ENCODE measurements at regions not wholly inside any gene's neighbourhood (a gene's known extent, or its start where the extent isn't known, plus 50 kb on each side); places are given as distances from the start of the nearest gene placed in this dataset.

DNA sequence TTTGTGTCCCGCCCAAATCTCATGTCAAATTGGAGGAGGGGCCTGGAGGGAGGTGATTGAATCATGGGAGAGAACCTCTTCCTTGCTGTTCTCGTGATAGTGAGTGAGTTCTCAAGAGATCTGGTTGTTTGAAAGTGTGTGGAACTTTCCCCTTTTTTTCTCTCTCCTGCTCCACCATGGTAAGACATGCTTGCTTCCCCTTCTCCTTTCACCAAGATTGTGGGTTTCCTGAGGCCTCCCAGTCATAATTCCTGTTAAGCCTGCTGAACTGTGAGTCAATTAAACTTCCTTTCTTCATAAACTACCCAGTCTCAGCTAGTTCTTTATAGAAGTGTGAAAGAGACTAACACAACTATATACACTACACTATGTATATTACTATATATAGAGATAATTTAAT is 697.8 kb upstream of the HS3ST1 start:
- intact Hi-C loops (cut with DNase I; ENCODE audit: low total_unique reads), result no loop called here
- in situ Hi-C loops (cut with MboI; ENCODE audit: low sequenced_read_pairs in 4 of 4), result no loop called here
- Histone ChIP-seq H3K27me3 (no peaks in the 10 kb centered on the region), H3K9me3 (no peaks in the 10 kb centered on the region), H3K4me3 (no peak overlapping the region), H3K27ac (no peak overlapping the region), H3K36me3 (no peaks in the 10 kb centered on the region), H3K4me1 (no peaks in the 10 kb centered on the region)
- ATAC-seq (no peak), DNase-seq (no peak)
- TF ChIP-seq, protein P1, sequence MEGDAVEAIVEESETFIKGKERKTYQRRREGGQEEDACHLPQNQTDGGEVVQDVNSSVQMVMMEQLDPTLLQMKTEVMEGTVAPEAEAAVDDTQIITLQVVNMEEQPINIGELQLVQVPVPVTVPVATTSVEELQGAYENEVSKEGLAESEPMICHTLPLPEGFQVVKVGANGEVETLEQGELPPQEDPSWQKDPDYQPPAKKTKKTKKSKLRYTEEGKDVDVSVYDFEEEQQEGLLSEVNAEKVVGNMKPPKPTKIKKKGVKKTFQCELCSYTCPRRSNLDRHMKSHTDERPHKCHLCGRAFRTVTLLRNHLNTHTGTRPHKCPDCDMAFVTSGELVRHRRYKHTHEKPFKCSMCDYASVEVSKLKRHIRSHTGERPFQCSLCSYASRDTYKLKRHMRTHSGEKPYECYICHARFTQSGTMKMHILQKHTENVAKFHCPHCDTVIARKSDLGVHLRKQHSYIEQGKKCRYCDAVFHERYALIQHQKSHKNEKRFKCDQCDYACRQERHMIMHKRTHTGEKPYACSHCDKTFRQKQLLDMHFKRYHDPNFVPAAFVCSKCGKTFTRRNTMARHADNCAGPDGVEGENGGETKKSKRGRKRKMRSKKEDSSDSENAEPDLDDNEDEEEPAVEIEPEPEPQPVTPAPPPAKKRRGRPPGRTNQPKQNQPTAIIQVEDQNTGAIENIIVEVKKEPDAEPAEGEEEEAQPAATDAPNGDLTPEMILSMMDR (IDR thresholded peaks at IDR 0.05 in 4 of 5, conservative IDR thresholded peaks at IDR 0.05 in 1 of 5), result no peak

DNA sequence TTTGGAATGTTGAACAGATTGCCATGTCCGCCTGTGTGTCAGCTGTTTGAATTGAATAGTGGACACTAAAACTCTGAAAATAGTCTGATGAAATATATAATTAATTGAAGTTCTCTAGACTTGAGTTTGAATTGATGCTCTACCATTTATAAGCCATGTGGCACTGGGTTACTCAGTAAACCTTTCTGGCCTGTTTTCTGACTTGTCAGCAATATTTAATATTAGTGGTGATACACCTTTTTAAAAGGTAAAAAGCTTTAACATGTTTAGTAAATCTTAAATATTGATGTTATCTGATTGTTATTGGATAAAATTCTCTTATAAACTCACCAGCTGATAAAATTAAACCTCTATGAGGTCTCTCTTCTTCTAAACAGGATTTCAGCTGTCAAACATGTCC is 695.4 kb upstream of the HS3ST1 start:
- in situ Hi-C loops (cut with MboI; ENCODE audit: low sequenced_read_pairs in 4 of 4), result no loop called here
- Histone ChIP-seq H3K27me3 (no peaks in the 10 kb centered on the region), H3K9me3 (no peaks in the 10 kb centered on the region), H3K4me3 (no peak overlapping the region), H3K36me3 (no peaks in the 10 kb centered on the region), H3K4me1 (no peaks in the 10 kb centered on the region), H3K27ac (no peak overlapping the region)
- intact Hi-C loops (cut with DNase I; ENCODE audit: low total_unique reads), result no loop called here
- no peak for ATAC-seq
- no peak for DNase-seq
- TF ChIP-seq, protein P1 (IDR thresholded peaks at IDR 0.05 in 4 of 5, conservative IDR thresholded peaks at IDR 0.05 in 1 of 5), result no peak
- TF ChIP-seq POLR2A (IDR thresholded peaks at IDR 0.05), result no peak

DNA sequence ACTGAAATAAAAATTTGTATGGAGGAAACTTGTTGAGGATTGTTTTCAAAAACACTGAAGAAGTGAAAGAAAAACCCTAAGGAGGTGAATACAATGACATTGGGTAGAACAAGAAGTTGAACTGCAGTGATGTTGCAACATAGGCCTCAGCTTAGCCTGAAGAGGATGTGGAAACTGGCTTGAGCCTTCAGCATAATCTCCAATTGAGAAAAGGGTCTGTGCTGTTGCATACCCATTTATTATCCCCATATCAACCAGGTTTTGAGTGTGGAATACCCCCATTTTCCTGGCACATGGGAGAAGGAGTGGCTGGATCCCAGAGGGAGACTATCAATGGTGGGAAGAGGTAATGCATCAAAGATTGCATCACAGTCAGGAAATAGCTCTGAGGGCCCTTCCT is 695.0 kb upstream of the HS3ST1 start:
- intact Hi-C loops (cut with DNase I; ENCODE audit: low total_unique reads) (no loop called here), in situ Hi-C loops (cut with MboI; ENCODE audit: low sequenced_read_pairs in 4 of 4) (no loop called here)
- Histone ChIP-seq H3K27me3 (no peaks in the 10 kb centered on the region), H3K4me1 (no peaks in the 10 kb centered on the region), H3K27ac (no peak overlapping the region), H3K36me3 (no peaks in the 10 kb centered on the region), H3K9me3 (no peaks in the 10 kb centered on the region), H3K4me3 (no peak overlapping the region)
- DNase-seq, result no peak
- TF ChIP-seq, protein P1 (IDR thresholded peaks at IDR 0.05 in 4 of 5, conservative IDR thresholded peaks at IDR 0.05 in 1 of 5), result no peak
- TF ChIP-seq POLR2A (IDR thresholded peaks at IDR 0.05), result no peak
- no peak for ATAC-seq

DNA sequence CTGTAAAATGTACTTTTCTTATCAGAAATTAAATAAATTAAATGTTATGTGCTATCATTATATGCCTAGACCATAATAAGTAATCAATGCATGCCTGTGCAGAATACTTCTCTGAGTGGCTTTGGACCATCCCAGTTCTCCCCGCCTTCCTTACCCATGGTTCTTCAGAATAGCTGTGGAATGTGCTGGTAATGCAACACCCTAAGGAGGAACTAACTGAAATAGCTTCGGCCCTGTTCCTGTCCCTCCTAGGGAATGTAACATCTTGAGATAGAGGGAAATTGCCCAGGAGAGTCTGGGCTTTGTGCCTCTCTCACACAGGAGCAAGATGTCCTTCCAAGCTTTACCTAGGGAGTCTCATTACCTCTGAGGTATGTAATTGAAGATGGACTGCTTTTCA is 693.6 kb upstream of the HS3ST1 start:
- intact Hi-C loops (cut with DNase I; ENCODE audit: low total_unique reads) (no loop called here), in situ Hi-C loops (cut with MboI; ENCODE audit: low sequenced_read_pairs in 4 of 4) (no loop called here)
- no peak for TF ChIP-seq POLR2A (IDR thresholded peaks at IDR 0.05)
- TF ChIP-seq, protein P1 (IDR thresholded peaks at IDR 0.05 in 4 of 5, conservative IDR thresholded peaks at IDR 0.05 in 1 of 5), result no peak
- H3K36me3 ChIP-seq, result no peaks in the 10 kb centered on the region
- no peak for DNase-seq
- no peaks in the 10 kb centered on the region for H3K27me3 ChIP-seq
- H3K4me3 ChIP-seq, result no peak overlapping the region
- H3K9me3 ChIP-seq, result no peaks in the 10 kb centered on the region
- H3K4me1 ChIP-seq, result no peaks in the 10 kb centered on the region
- no peak overlapping the region for H3K27ac ChIP-seq
- no peak for ATAC-seq

DNA sequence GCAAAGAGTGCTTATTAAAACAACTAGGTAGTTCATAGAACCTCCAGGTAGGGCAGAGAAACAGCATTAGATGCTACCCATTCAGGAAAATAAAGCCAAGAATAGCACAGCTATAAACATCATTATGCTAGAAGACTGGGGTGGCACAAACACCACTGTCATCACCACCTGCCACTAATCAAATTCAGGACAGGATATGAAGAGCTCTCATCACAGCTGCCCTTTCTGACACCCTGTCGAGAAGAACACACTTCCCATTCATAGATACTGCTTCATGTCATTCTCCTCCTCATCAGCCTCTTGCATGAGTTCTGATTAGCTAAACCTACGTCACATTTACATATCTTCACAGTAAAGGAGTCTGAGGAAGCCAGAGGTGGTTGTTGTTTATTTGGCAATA is 692.3 kb upstream of the HS3ST1 start:
- no peak for ATAC-seq
- no peak for TF ChIP-seq POLR2A (IDR thresholded peaks at IDR 0.05)
- TF ChIP-seq, protein P1 (IDR thresholded peaks at IDR 0.05 in 4 of 5, conservative IDR thresholded peaks at IDR 0.05 in 1 of 5), result no peak
- H3K36me3 ChIP-seq, result no peaks in the 10 kb centered on the region
- H3K4me1 ChIP-seq, result no peaks in the 10 kb centered on the region
- H3K4me3 ChIP-seq, result no peak overlapping the region
- no peaks in the 10 kb centered on the region for H3K9me3 ChIP-seq
- in situ Hi-C loops (cut with MboI; ENCODE audit: low sequenced_read_pairs in 4 of 4), result no loop called here
- intact Hi-C loops (cut with DNase I; ENCODE audit: low total_unique reads), result no loop called here
- no peaks in the 10 kb centered on the region for H3K27me3 ChIP-seq
- DNase-seq, result no peak
- no peak overlapping the region for H3K27ac ChIP-seq
